22Rv1 (cell line): ENCODE measurements at regions not wholly inside any gene's neighbourhood (a gene's known extent, or its start where the extent isn't known, plus 50 kb on each side); places are given as distances from the start of the nearest gene placed in this dataset.

Source experiments
- CTCF ChIP-seq: fragments of 450-650 bp; IDR thresholded peaks from 2 replicates; pipeline ENCODE4 v1.5.1; 2017; ENCODE audit warnings: mild to moderate bottlenecking
- ZFX ChIP-seq: fragments of 450-650 bp; IDR thresholded peaks from 2 replicates; pipeline ENCODE4 v1.6.1; 2017; ENCODE audit warnings: antibody characterized with exemption, borderline replicate concordance

- TF ChIP-seq CTCF (no peak), ZFX (no peak)
These were observed 264.0 kb upstream of the BOD1L1 start for GRCh38 chr4:13891544-13891939.
